ENCODE measurements at regions not wholly inside any gene's neighbourhood (a gene's known extent, or its start where the extent isn't known, plus 50 kb on each side); places are given as distances from the start of the nearest gene placed in this dataset.
"Not testable (repeated sequence)": the region's sequence is repeated elsewhere in the genome, so short reads cannot be mapped to it uniquely, and the experiment has no call there.

DNA sequence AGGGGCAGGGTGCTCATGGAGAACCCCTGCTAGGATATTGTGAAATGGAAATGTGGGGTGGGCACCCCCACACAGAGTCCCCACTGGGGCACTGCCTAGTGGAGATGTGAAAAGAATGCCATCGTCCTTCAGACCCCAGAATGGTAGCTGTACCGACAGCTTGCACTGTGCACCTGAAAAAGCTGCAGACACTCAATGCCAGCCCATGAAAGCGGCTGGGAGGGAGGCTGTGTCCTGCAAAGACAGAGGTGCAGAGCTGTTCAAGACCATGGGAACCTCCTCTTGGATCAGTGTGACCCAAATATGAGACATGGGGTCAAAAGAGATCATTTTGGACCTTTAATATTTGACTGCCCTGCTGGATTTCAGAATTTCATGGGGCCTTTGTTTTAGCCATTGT lies 724.2 kb downstream of the FOXD4L5 start:
- intact Hi-C loops (cut with DNase I); H3K4me3 ChIP-seq; H3K27me3 ChIP-seq; H3K27ac ChIP-seq; H3K36me3 ChIP-seq; H3K4me1 ChIP-seq; H3K9me3 ChIP-seq: not testable (repeated sequence)
- WGBS, 2 donors, result 91 to 92% methylated on average over 3 of the region's 3 CpGs
- peak; percentile 44 for DNase-seq
